Osteoblast (primary cell): ENCODE measurements at regions not wholly inside any gene's neighbourhood (a gene's known extent, or its start where the extent isn't known, plus 50 kb on each side); places are given as distances from the start of the nearest gene placed in this dataset.

Experiments used
- DNase-seq: peaks from one replicate; pipeline ENCODE4 v3.0.0; 2011; ENCODE audit warnings: low spot score, mixed read lengths; ENCODE audit not compliant: insufficient read length; ENCODE audit errors: missing footprints
- H2AFZ ChIP-seq: 2 replicates; pipeline ENCODE4 v1.6.0; 2011; ENCODE audit warnings: mild to moderate bottlenecking, low read length
- H3K27ac ChIP-seq: 2 replicates; pipeline ENCODE4 v1.5.1; 2011; ENCODE audit warnings: mild to moderate bottlenecking, low read depth, low read length, moderate library complexity
- H3K27me3 ChIP-seq: 2 replicates; pipeline ENCODE4 v1.6.0; 2012; ENCODE audit warnings: mild to moderate bottlenecking, control low read depth, inconsistent platforms, low read length, moderate library complexity; ENCODE audit not compliant: insufficient read depth
- H3K36me3 ChIP-seq: 2 replicates; pipeline ENCODE4 v1.5.1; 2011; ENCODE audit warnings: mild to moderate bottlenecking, low read length, control low read depth, moderate library complexity; ENCODE audit not compliant: insufficient read depth
- H3K4me1 ChIP-seq: 2 replicates; pipeline ENCODE4 v1.5.1; 2011; ENCODE audit warnings: mild to moderate bottlenecking, low read length, control low read depth, moderate library complexity; ENCODE audit not compliant: insufficient read depth
- H3K4me2 ChIP-seq: 2 replicates; pipeline ENCODE4 v1.6.0; 2011; ENCODE audit warnings: mild to moderate bottlenecking, low read length; ENCODE audit not compliant: insufficient read depth
- H3K4me3 ChIP-seq: fragments of 200-600 bp; sonication (generic); 3 replicates; pipeline ENCODE4 v1.5.1; 2012; ENCODE audit warnings: mild to moderate bottlenecking, low read length, inconsistent platforms; ENCODE audit not compliant: insufficient read depth
- H3K79me2 ChIP-seq: 2 replicates; pipeline ENCODE4 v1.6.0; 2012; ENCODE audit warnings: mild to moderate bottlenecking, low read length, control low read depth, inconsistent platforms; ENCODE audit not compliant: insufficient read depth
- H3K9me3 ChIP-seq: 2 replicates; pipeline ENCODE4 v1.5.1; 2011; ENCODE audit warnings: low read depth, low read length, control low read depth
- H4K20me1 ChIP-seq: 2 replicates; pipeline ENCODE4 v1.6.0; 2012; ENCODE audit warnings: mild to moderate bottlenecking, low read length, control low read depth; ENCODE audit not compliant: insufficient read depth
- TF ChIP-seq, protein P1 (sequence below): IDR thresholded peaks from 2 replicates; pipeline ENCODE4 v1.5.1; 2011; ENCODE audit warnings: mild to moderate bottlenecking, low read depth, low read length, moderate library complexity; ENCODE audit errors: extremely low read depth

DNA sequence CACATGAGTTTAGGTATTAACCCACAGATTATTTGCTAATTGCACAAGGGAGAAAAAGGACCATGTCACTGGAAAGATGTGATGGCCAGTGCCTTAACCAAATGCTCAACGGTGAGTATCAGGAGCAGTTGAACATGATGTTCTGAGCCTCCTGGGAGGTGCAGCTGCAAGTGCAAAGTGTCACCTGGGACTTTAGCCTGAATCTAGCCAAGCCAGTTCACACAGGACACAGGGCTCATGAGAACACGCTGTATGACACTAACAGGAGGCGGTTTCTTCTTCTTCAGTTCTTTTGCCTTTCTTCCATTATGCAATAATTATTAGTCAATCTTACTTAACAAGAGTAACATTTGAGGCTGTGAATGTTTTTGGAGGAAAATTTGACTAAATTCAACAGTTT is 225.3 kb downstream of the THBS2 start:
- TF ChIP-seq, protein P1, sequence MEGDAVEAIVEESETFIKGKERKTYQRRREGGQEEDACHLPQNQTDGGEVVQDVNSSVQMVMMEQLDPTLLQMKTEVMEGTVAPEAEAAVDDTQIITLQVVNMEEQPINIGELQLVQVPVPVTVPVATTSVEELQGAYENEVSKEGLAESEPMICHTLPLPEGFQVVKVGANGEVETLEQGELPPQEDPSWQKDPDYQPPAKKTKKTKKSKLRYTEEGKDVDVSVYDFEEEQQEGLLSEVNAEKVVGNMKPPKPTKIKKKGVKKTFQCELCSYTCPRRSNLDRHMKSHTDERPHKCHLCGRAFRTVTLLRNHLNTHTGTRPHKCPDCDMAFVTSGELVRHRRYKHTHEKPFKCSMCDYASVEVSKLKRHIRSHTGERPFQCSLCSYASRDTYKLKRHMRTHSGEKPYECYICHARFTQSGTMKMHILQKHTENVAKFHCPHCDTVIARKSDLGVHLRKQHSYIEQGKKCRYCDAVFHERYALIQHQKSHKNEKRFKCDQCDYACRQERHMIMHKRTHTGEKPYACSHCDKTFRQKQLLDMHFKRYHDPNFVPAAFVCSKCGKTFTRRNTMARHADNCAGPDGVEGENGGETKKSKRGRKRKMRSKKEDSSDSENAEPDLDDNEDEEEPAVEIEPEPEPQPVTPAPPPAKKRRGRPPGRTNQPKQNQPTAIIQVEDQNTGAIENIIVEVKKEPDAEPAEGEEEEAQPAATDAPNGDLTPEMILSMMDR: no peak
- H3K9me3 ChIP-seq: no peaks in the 10 kb centered on the region
- no peak for DNase-seq

DNA sequence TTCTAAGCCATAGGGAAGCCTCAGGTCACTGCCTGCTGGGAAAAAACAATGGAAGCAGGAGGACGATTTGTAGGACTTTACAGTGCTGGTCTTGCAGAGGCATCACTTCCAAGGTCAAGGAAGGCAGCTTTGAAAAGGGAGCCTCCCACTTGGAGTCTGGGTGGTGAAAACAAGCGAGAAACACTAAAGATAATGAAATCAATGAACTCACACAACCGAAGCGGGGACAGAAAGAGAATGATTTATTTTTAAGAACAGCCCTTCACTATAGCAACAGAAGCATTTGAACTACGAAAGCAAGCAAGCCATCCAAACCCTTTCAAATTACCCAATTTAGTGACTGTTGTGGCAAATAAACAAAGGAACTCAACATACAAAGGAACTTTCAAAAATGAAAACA is 227.5 kb downstream of the THBS2 start:
- peaks cover 1% of the 10 kb centered on the region for H3K4me1 ChIP-seq
- TF ChIP-seq, protein P1: no peak
- H3K79me2 ChIP-seq: no peaks in the 10 kb centered on the region
- no peak overlapping the region for H3K4me2 ChIP-seq
- no peak overlapping the region for H3K27ac ChIP-seq
- H3K4me3 ChIP-seq: no peak overlapping the region
- peak overlapping the region; percentile 72 for H2AFZ ChIP-seq
- no peaks in the 10 kb centered on the region for H3K27me3 ChIP-seq
- DNase-seq: no peak
- H3K9me3 ChIP-seq: no peaks in the 10 kb centered on the region
- no peaks in the 10 kb centered on the region for H3K36me3 ChIP-seq
- H4K20me1 ChIP-seq: no peaks in the 10 kb centered on the region

More for the DNA sequence above, 225.3 kb downstream of the THBS2 start:
- Histone ChIP-seq H2AFZ (no peak overlapping the region), H3K79me2 (no peaks in the 10 kb centered on the region), H3K27ac (no peak overlapping the region), H3K36me3 (no peaks in the 10 kb centered on the region), H3K4me1 (no peaks in the 10 kb centered on the region), H3K27me3 (no peaks in the 10 kb centered on the region), H3K4me3 (no peak overlapping the region), H4K20me1 (no peaks in the 10 kb centered on the region), H3K4me2 (no peak overlapping the region)

DNA sequence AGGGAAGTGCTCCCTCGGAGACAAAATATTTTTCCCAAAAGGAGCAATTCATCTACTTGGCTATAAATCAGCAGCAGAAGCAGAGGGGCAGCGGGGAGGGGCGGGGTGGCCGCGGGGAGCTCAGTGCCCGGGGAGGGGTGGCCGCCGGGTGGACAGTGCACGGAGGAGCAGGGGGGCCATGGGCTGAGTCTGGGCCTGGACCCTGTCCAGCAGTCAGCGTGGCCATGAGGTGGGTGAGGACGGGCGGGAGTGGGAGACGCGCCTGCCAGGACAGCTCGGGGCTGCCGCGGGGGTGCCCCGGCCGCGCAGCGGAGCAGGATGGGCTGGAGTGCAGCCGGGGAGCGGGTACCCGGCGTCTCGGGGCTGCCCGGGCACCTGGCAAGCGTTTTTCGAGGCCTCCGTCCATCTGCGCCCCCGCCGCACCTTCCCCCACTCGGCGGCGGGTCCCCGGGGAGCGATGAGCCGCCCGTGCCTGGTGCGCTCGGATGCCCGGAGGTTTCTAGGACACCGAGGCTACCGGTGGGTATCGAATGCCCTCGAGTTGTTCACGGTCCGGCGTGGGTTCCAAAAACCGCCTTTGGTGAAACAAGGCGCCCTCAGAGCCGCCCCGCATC is 229.5 kb downstream of the THBS2 start:
- H3K4me3 ChIP-seq: no peak overlapping the region
- H3K4me1 ChIP-seq: peaks cover 4% of the 10 kb centered on the region
- H3K36me3 ChIP-seq: no peaks in the 10 kb centered on the region
- no peak overlapping the region for H2AFZ ChIP-seq
- no peaks in the 10 kb centered on the region for H3K9me3 ChIP-seq
- no peak overlapping the region for H3K27ac ChIP-seq
- no peaks in the 10 kb centered on the region for H3K27me3 ChIP-seq
- no peaks in the 10 kb centered on the region for H4K20me1 ChIP-seq
- TF ChIP-seq, protein P1: no peak
- DNase-seq: peak; percentile 44
- no peaks in the 10 kb centered on the region for H3K79me2 ChIP-seq
- H3K4me2 ChIP-seq: no peak overlapping the region

DNA sequence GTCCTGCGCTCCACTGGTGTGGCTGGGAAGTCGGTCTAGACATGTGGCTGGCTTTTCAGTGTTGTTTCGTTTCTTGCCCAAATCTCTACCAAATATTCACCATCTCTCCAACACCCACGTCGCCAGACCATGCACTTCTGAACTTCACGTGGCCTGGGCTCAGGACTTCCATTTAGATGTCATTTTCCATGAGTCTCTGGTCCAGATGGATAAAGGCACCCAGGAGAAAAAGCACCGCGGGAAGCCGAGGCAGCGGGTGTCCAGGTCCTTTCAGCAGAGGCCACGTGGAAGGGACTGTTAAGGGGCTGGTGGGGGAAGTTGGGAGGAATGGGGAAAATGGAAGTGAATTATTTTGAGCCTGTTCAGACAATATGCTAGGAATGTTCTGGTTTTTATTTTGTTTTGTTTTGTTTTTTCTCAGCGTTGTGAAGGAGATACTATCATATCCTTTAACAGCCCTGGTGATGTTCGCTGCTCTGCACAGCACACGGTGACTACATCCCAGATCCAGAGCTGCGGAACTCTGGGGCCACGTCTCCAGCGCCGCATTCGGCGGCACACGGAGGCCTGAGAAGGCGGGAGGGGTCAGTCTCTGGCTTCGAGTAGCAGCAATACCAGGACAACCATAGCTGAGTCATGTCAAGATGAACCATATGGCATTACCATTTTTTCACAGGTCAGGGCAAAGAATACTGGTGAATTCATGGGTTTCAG is 230.3 kb downstream of the THBS2 start:
- no peaks in the 10 kb centered on the region for H3K36me3 ChIP-seq
- H4K20me1 ChIP-seq: no peaks in the 10 kb centered on the region
- no peaks in the 10 kb centered on the region for H3K9me3 ChIP-seq
- H3K27ac ChIP-seq: no peak overlapping the region
- H3K27me3 ChIP-seq: no peaks in the 10 kb centered on the region
- no peaks in the 10 kb centered on the region for H3K79me2 ChIP-seq
- TF ChIP-seq, protein P1: no peak
- H3K4me3 ChIP-seq: no peak overlapping the region
- H3K4me1 ChIP-seq: peaks cover 4% of the 10 kb centered on the region
- peak; percentile 66 for DNase-seq
- H3K4me2 ChIP-seq: no peak overlapping the region
- H2AFZ ChIP-seq: no peak overlapping the region
